Mesendoderm (in vitro differentiated cells): ENCODE measurements at regions not wholly inside any gene's neighbourhood (a gene's known extent, or its start where the extent isn't known, plus 50 kb on each side); places are given as distances from the start of the nearest gene placed in this dataset.
A peak's percentile ranks its signal among the peaks of the same experiment; 100 is the strongest.

Experiments used
- DNase-seq: peaks from one replicate; pipeline ENCODE4 v3.0.0; 2013
- H2AK5ac ChIP-seq: 2 replicates; pipeline ENCODE4 v1.6.1; 2013; ENCODE audit warnings: low read length, inconsistent platforms
- H2BK120ac ChIP-seq: 2 replicates; pipeline ENCODE4 v1.6.1; 2013; ENCODE audit warnings: low read depth, mild to moderate bottlenecking, low read length, moderate library complexity, mixed read lengths
- H2BK15ac ChIP-seq: replicated peaks from 2 replicates; pipeline ENCODE4 v1.6.1; 2013; ENCODE audit warnings: low read depth, mild to moderate bottlenecking, moderate library complexity
- H2BK5ac ChIP-seq: 2 replicates; pipeline ENCODE4 v1.6.1; 2013; ENCODE audit warnings: low read length, inconsistent platforms
- H3K18ac ChIP-seq: 2 replicates; pipeline ENCODE4 v1.6.1; 2013; ENCODE audit warnings: mild to moderate bottlenecking, low read length, mixed read lengths
- H3K23ac ChIP-seq: one replicate; pipeline ENCODE4 v1.6.1; 2013; ENCODE audit warnings: low read length
- H3K27ac ChIP-seq: 2 replicates; pipeline ENCODE4 v1.5.1; 2013; ENCODE audit warnings: low read depth, mild to moderate bottlenecking, inconsistent platforms, low read length, moderate library complexity
- H3K27me3 ChIP-seq: 2 replicates; pipeline ENCODE4 v1.6.1; 2013; ENCODE audit warnings: low read length, control low read depth, mild to moderate bottlenecking, inconsistent platforms; ENCODE audit not compliant: insufficient read depth, poor library complexity
- H3K36me3 ChIP-seq: 2 replicates; pipeline ENCODE4 v1.6.1; 2013; ENCODE audit warnings: low read length, inconsistent platforms; ENCODE audit not compliant: control insufficient read depth, insufficient read depth
- H3K4ac ChIP-seq: one replicate; pipeline ENCODE4 v1.6.1; 2013; ENCODE audit warnings: low read depth, mild to moderate bottlenecking, low read length, moderate library complexity
- H3K4me1 ChIP-seq: 2 replicates; pipeline ENCODE4 v1.6.1; 2013; ENCODE audit warnings: low read depth, low read length, inconsistent platforms; ENCODE audit not compliant: control insufficient read depth
- H3K4me2 ChIP-seq: 2 replicates; pipeline ENCODE4 v1.6.1; 2013; ENCODE audit warnings: low read length
- H3K4me3 ChIP-seq: 2 replicates; pipeline ENCODE4 v1.5.1; 2013; ENCODE audit warnings: mild to moderate bottlenecking, low read length
- H3K56ac ChIP-seq: one replicate; pipeline ENCODE4 v1.6.1; 2013; ENCODE audit warnings: low read length
- H3K79me1 ChIP-seq: 2 replicates; pipeline ENCODE4 v1.6.1; 2013; ENCODE audit warnings: low read length, inconsistent platforms
- H3K79me2 ChIP-seq: 2 replicates; pipeline ENCODE4 v1.6.1; 2013; ENCODE audit warnings: mild to moderate bottlenecking, low read length; ENCODE audit not compliant: control insufficient read depth, insufficient read depth
- H3K9ac ChIP-seq: 2 replicates; pipeline ENCODE4 v1.6.1; 2013; ENCODE audit warnings: low read length, inconsistent platforms
- H4K5ac ChIP-seq: one replicate; pipeline ENCODE4 v1.6.1; 2013; ENCODE audit warnings: low read length
- H4K8ac ChIP-seq: one replicate; pipeline ENCODE4 v1.6.1; 2013; ENCODE audit warnings: low read depth, mild to moderate bottlenecking, control low read depth, low read length, moderate library complexity
- WGBS: extraction: QIAGEN DNeasy Blood & Tissue Kit; methylation state at CpG from one replicate; pipeline ENCODE4 v1.1.7; 2013; ENCODE audit warnings: low lambda C conversion rate, missing lambda C conversion rate; ENCODE audit not compliant: insufficient coverage; ENCODE audit errors: extremely low coverage; 5-methylcytosine and 5-hydroxymethylcytosine counted together

GRCh38 chr6:86856937-86857563 is 80.3 kb upstream of the HTR1E start:
- H4K8ac ChIP-seq = no peak overlapping the region
- H3K56ac ChIP-seq = no peak overlapping the region
- no peak overlapping the region for H3K18ac ChIP-seq
- no peak overlapping the region for H3K4me2 ChIP-seq
- no peaks in the 10 kb centered on the region for H3K36me3 ChIP-seq
- H2AK5ac ChIP-seq = no peak overlapping the region
- no peaks in the 10 kb centered on the region for H3K27me3 ChIP-seq
- H2BK5ac ChIP-seq = no peak overlapping the region
- H3K4me3 ChIP-seq = no peak overlapping the region
- no peak overlapping the region for H3K27ac ChIP-seq
- no peak overlapping the region for H3K23ac ChIP-seq
- peak; percentile 72 for DNase-seq
- no peak overlapping the region for H2BK120ac ChIP-seq
- no CpG with 5 or more reads among the region's 3 CpGs for WGBS
- no peak overlapping the region for H3K4ac ChIP-seq
- H3K79me1 ChIP-seq = no peaks in the 10 kb centered on the region
- no peaks in the 10 kb centered on the region for H3K4me1 ChIP-seq
- no peaks in the 10 kb centered on the region for H3K79me2 ChIP-seq
- no peak overlapping the region for H3K9ac ChIP-seq
- H4K5ac ChIP-seq = no peak overlapping the region
- no peak overlapping the region for H2BK15ac ChIP-seq

- Histone ChIP-seq H3K4ac (no peak overlapping the region), H3K79me1 (no peaks in the 10 kb centered on the region), H3K9ac (no peak overlapping the region), H3K18ac (no peak overlapping the region), H2BK15ac (peak overlapping the region; percentile 74), H3K4me1 (no peaks in the 10 kb centered on the region), H2BK120ac (no peak overlapping the region), H3K4me3 (no peak overlapping the region), H3K27me3 (no peaks in the 10 kb centered on the region), H3K4me2 (no peak overlapping the region), H3K79me2 (no peaks in the 10 kb centered on the region), H3K36me3 (no peaks in the 10 kb centered on the region), H2AK5ac (no peak overlapping the region), H4K8ac (no peak overlapping the region), H3K23ac (no peak overlapping the region), H4K5ac (no peak overlapping the region), H2BK5ac (no peak overlapping the region), H3K56ac (no peak overlapping the region), H3K27ac (no peak overlapping the region)
- no peak for DNase-seq
Measured at GRCh38 chr6:86856379-86856778, 80.9 kb upstream of the HTR1E start.

- Histone ChIP-seq H3K4me1 (no peaks in the 10 kb centered on the region), H3K4me3 (no peak overlapping the region), H3K36me3 (no peaks in the 10 kb centered on the region), H3K4ac (no peak overlapping the region), H3K79me2 (no peaks in the 10 kb centered on the region), H3K18ac (no peak overlapping the region), H2BK120ac (no peak overlapping the region), H3K56ac (no peak overlapping the region), H3K9ac (no peak overlapping the region), H2BK15ac (no peak overlapping the region), H4K8ac (no peak overlapping the region), H4K5ac (no peak overlapping the region), H2AK5ac (no peak overlapping the region), H2BK5ac (no peak overlapping the region), H3K27me3 (no peaks in the 10 kb centered on the region), H3K27ac (no peak overlapping the region), H3K4me2 (no peak overlapping the region), H3K23ac (no peak overlapping the region), H3K79me1 (no peaks in the 10 kb centered on the region)
- DNase-seq = no peak
Measured at GRCh38 chr6:86848986-86849385, 88.3 kb upstream of the HTR1E start.

- H3K4me2 ChIP-seq = no peak overlapping the region
- no peak overlapping the region for H3K9ac ChIP-seq
- no peak overlapping the region for H3K18ac ChIP-seq
- H2BK5ac ChIP-seq = no peak overlapping the region
- H3K4ac ChIP-seq = no peak overlapping the region
- no peak overlapping the region for H3K27ac ChIP-seq
- H3K79me2 ChIP-seq = no peaks in the 10 kb centered on the region
- no peak overlapping the region for H2AK5ac ChIP-seq
- H4K8ac ChIP-seq = no peak overlapping the region
- no peak overlapping the region for H3K56ac ChIP-seq
- H4K5ac ChIP-seq = no peak overlapping the region
- H3K36me3 ChIP-seq = no peaks in the 10 kb centered on the region
- no peaks in the 10 kb centered on the region for H3K79me1 ChIP-seq
- H3K23ac ChIP-seq = no peak overlapping the region
- no peaks in the 10 kb centered on the region for H3K27me3 ChIP-seq
- peaks cover 7% of the 10 kb centered on the region for H3K4me1 ChIP-seq
- no peak for DNase-seq
- H2BK15ac ChIP-seq = no peak overlapping the region
- H2BK120ac ChIP-seq = no peak overlapping the region
- no peak overlapping the region for H3K4me3 ChIP-seq
Measured at GRCh38 chr6:86832686-86833085, 104.6 kb upstream of the HTR1E start.

GRCh38 chr6:86825436-86825835 is 111.9 kb upstream of the HTR1E start:
- Histone ChIP-seq H3K56ac (no peak overlapping the region), H4K5ac (no peak overlapping the region), H3K27me3 (no peaks in the 10 kb centered on the region), H3K23ac (no peak overlapping the region), H3K36me3 (no peaks in the 10 kb centered on the region), H3K4me1 (no peaks in the 10 kb centered on the region), H3K79me1 (no peaks in the 10 kb centered on the region), H2BK120ac (no peak overlapping the region), H3K9ac (no peak overlapping the region), H2BK15ac (no peak overlapping the region), H3K79me2 (no peaks in the 10 kb centered on the region), H3K18ac (no peak overlapping the region), H3K4me3 (no peak overlapping the region), H2BK5ac (no peak overlapping the region), H2AK5ac (no peak overlapping the region), H3K4ac (no peak overlapping the region), H3K27ac (no peak overlapping the region), H3K4me2 (no peak overlapping the region), H4K8ac (no peak overlapping the region)
- no peak for DNase-seq
- no CpG with 5 or more reads among the region's 3 CpGs for WGBS

GRCh38 chr6:86822747-86823146 is 114.6 kb upstream of the HTR1E start:
- no peak overlapping the region for H3K56ac ChIP-seq
- H2BK120ac ChIP-seq = no peak overlapping the region
- H3K23ac ChIP-seq = no peak overlapping the region
- no peak overlapping the region for H4K8ac ChIP-seq
- no peak overlapping the region for H2BK15ac ChIP-seq
- no peak overlapping the region for H3K4ac ChIP-seq
- no peaks in the 10 kb centered on the region for H3K79me2 ChIP-seq
- H3K79me1 ChIP-seq = no peaks in the 10 kb centered on the region
- no peak overlapping the region for H2BK5ac ChIP-seq
- H3K27me3 ChIP-seq = no peaks in the 10 kb centered on the region
- H4K5ac ChIP-seq = no peak overlapping the region
- H3K27ac ChIP-seq = no peak overlapping the region
- no peak overlapping the region for H3K4me2 ChIP-seq
- H2AK5ac ChIP-seq = no peak overlapping the region
- no peaks in the 10 kb centered on the region for H3K4me1 ChIP-seq
- no peak overlapping the region for H3K4me3 ChIP-seq
- H3K36me3 ChIP-seq = no peaks in the 10 kb centered on the region
- DNase-seq = no peak
- H3K9ac ChIP-seq = no peak overlapping the region
- H3K18ac ChIP-seq = no peak overlapping the region
